NOMO-1 (cell line): ENCODE measurements at regions not wholly inside any gene's neighbourhood (a gene's known extent, or its start where the extent isn't known, plus 50 kb on each side); places are given as distances from the start of the nearest gene placed in this dataset.
"Not testable (repeated sequence)": the region's sequence is repeated elsewhere in the genome, so short reads cannot be mapped to it uniquely, and the experiment has no call there.

ENCODE experiments used
- DNase-seq, 2 experiments: peaks; one replicate each; lab custom pipeline; 2025; ENCODE audit not compliant: unreplicated experiment in 2 of 2; lab: John Stamatoyannopoulos, UW

DNA sequence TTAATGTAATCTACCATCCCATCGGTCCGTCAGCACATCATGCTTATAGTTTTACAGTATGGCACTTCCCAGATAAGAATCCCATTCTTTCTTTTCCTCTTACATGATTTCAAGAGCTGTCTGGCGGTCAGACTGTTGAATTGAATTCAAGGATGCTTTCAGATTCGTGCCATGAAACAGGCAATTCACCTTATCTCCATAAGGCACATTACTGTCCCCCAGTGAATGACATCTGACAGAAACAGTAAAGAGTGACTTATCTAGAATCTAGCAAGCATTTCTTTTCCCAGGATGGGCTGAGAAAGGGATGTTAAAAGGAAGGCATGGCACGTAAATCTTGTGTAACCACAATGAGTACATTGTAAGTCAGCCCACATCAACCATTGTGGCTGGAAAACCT is 61.1 kb upstream of the SEM1 start:
- DNase-seq, result no peak

DNA sequence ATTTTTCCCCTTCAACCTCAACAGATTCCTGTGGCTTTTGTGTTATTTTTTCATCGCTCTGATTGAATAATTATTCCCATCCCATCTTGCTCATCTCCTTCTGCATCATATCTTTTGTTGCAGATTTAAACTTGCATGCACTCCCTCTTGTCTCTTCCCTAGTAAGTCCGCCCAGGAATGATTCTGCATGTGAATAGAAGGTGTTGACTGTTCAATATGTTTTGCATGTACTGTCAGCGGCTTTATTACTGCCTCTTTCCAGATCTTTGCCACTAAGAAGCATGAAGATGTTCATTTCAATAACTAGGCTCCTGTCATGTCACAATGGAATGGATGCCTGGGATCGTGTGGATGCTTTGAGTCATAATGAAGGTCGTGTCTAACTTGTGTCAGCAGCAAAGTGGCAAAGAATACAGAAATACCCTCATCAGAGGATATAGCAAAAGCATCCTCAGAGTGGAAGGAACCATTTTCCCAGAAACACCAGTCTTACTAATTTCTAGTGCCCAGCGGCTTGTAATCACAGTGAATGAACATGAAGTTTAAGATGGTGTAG is 62.6 kb upstream of the SEM1 start:
- no peak for DNase-seq

DNA sequence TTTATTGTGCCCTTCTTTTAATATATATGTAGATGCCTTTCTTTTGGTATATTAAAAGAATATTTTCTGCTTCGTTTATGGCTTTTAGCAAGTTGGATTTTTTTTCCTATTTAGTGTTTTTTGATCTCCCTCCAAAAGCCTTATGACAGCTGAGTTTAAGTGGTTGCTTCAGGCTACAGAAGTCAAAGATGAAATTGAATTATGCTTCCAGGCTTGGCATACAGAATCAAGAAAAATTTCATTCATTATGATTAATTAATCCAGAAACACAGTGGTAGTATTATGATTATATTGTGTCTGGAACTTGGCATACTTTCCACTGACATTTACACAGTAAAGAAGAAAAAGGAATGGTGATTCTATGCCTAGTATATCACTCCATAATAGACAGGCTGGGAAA is 63.8 kb upstream of the SEM1 start:
- no peak for DNase-seq

DNA sequence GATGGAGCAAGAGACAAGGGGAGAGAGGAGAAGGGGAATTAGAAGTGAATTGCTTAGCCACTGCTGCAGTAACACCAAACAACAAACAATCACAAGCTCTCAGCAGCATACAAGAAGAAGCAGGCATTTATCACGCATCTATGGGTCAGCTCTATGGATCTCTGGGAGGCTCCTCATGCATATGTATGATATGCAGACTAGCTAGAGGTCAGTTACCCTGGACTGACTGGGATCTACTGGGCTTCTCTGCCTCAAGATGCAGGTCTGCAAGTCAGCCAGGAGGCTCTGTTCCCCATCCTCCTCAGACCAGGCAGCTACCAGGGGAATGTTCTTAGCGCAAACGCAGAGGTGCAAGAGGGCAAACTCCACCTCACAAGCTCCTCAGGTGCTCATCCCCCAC is 64.7 kb upstream of the SEM1 start:
- no peak for DNase-seq

DNA sequence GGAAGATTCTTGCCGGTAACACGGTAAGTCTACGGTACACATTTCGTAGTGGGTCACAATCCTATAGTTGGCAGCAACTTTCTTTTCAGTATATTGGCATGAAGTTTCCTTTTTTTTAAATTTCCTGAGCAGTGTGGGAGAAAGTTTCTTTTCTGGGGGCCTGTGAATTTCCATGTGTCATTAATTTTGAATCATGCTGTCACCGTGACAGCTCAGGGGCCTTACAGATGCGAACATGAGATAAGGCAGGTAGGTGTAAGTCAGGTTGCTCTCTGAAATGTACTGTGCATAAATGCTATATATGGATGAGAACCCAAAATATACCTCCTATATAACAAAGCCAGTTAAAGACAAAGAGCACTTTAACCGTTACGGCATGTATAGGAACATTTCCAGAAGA is 65.4 kb upstream of the SEM1 start:
- no peak for DNase-seq

DNA sequence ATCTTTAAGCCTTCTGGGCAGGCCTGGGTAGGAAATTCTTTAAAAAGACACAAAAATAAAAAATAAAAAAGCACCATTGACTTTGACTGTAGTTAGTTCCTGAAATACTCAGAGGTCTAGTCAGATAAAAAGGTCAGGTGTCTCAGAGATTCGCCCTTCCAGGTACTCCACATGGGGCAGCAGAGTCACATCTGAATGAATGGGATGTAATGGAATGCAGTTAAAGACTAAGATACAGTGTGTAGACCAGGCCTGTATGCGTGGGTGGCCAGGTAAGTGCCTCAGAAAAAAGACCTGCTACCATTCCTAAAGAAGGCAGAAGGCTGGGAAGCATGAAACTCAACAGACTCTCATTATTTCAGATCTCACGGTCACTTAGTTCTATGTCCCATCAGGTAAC is 68.6 kb upstream of the SEM1 start:
- DNase-seq, result no peak

DNA sequence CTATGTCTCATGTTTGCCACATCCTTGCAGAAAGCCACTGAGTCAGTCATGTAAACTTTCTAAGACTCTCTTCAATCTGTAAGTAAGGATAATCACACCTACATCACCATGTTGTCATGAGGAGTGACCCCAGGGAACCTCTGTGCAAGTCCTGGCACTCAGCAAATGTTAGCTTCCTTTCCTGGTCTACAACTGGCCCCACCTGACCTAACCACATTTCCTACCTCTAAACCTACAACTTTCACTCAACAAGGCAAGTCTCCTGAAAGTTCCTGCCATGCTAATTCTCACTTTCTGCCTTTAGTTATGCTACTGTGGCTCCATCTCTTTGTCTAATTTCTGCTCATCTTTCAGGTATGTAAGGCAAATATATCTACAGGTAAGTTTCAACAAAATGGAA is 72.3 kb upstream of the SEM1 start:
- DNase-seq, result no peak

DNA sequence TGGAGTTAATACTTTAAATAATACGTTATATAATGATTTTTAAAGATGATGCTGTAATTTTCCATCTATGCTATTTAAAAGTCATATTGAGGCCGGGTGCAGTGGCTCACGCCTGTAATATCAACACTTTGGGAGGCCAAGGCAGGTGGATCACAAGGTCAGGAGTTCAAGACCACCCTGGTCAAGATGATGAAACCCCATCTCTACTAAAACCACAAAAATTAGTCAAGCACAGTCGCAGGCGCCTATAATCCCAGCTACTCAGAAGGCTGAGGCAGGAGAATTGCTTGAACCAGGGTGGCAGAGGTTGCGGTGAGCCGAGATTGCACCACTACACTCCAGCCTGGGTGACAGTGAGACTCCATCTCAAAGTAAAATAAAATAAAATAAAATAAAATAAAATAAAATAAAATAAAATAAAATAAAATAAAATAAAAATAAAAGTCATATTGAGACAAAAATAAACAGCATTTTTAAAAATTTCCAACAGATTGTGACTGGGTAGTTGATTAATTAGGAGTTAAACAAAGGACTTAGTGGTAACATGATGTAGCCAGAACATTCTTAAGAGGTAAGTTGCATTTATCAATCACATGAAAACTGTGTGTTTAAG is 73.1 kb upstream of the SEM1 start:
- DNase-seq, result not testable (repeated sequence)

DNA sequence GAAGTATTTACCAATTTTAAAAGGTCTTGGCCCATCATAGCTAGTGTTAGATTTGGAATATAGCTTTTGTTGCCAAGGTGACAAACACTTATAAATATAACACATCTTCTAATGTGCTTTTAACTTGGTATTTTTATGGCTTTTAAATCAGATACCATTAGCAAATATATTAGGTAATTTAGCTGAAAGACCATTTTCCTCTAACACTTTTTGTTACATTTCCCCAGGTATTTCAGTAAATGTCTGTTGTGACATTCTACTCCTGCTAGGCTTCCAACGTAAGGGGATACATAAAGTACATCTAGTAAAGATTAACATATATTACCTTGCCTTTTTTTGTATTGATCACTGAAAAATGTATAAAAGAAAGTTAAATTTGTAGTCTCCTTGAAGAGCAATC is 75.0 kb upstream of the SEM1 start:
- DNase-seq, result no peak

DNA sequence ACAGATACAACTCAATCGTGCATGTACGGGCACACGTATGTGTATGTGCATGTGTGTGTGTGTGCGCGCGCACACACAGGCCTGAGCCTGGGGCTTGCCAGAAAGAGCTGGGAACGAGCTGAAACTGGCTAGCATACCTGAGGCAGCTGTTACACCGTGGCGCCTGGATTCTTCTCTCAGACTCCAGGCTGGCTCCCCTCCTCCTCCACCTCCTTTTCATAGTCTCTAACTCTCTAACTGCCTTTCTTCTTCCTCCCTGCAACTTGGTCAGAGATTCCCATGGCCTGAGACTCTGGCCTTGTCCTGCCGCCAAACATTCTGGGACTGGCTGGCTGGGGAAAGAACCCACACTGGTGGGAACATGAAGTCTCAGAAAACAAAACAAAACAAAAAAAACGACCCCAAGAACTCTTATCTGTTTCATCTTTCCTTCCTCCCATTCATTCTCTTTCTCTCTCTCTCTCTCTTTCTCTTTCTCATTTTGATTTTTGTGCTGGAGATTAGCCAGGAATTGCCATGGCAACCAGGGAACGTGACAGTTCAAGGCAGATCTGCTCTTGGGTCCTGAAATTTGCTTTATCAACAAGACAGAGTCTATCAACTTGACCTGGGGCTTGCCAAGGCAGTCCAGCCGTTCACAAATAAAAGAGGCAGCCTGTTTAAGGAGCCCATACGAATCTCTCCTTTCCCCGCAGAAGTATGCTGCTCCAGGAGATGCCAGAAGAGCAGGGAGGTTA is 76.8 kb upstream of the SEM1 start:
- no peak for DNase-seq

DNA sequence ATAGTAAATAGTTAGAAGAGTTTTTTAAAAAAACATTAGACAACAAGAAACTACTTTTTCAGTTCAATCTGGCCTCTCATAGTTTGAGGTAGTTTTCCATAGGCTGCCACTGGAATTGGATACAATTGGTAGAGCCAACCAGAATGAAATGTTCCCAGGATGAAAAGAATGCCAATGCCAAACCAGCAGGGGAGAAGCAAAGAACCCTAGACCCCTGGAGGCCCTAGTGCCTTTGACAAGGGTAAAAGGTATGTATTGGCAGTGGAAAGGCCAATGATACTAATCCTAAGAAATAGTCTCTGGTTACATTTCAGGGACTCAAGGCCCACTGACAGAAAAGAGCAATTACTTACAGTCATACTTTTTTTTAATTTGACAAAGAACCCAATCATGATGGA is 77.4 kb upstream of the SEM1 start:
- DNase-seq, result no peak

DNA sequence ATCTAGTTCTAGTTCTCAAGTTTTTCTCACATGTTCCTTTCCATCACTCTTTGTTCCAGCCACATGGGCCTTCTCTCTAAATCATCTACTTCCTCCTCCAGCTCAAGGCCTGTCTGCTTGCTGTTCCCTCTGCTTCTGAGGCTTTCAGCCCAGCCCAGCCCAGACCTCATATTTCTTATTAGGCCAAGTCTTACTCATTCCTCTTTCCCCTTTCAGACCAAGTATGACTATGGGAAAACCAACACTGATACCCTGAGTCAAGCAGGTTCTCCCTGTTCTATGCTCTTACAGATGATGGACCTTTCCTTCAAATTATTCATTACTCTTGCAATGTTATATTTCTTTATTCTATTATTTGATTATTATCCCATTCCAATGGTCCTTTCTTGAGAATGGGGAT is 80.3 kb upstream of the SEM1 start:
- DNase-seq, result peak; percentile 83 to 85

DNA sequence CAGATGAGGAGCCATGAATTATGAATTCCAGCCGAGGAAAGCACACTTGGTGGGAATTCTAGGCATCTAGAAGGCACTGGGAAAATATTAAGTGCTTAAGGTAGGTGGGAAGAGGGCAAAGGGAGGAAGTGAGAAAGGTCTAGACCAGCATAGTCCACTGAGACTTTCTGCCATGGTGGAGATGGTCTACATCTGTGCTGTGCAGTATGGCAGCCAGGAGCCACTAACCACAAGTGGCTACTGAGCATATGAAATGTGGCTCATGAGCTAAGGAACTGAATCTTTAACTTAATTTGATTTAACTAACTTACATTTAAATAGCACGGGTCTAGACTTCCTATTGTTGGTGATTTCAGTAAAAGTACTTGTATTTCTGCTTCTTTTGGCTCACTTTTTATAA is 82.5 kb upstream of the SEM1 start:
- DNase-seq, result no peak

DNA sequence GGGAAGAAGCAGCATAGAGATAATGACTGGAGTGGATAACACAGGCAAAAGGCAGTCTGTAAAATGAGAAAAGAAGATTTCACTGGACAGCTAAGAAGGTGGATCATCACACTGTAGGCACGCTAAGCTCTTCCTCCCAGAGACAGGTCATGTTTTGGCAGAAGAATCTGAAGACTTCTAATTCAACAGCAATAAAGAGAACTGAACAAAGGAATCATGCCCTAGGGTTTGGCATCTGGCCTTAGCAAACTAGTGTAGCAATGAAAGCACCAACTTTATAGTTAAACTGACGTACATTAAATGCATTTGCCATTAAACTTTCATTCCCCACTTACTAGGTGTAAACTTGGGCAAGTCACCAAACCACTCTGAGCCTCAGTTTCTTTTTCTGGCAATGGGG is 84.4 kb upstream of the SEM1 start:
- DNase-seq, result no peak

DNA sequence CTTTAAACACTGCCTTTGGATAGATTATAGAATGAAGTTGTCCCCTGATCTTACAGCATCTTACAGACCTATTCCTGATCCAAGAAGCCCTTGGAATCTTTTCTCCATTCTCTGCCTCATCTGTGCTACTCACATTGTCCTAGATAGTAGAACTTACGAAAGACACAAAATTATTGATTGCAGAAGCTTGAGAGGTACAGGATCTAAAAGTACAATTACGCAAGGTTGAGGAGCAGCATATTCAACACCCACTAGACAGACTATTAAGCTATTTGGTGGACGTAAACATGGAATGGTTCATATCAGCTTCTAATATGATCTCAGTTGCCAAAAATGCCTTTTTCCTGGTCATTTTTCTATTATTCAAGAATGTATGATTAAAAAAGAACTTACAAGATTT is 90.5 kb upstream of the SEM1 start:
- DNase-seq, result peak in 1 of 2 experiments; percentile 22

DNA sequence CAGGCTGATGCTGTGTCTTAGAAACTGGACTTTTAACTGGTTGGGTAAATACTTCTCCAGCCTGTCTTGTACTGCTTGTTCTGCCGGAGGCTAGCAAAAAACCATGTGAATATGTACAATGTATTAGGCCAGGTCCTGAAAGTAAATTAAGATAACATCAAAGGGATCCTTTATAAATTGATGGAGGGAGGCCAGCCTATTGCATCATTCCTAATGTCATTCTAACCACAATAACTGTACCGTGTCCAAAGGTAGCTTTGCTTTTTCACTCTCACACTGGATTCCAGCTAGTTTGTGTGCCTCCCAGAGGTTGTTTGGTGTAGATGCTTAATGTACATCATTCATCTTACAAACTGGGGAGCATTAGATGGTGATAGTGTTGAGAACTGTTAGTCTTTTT is 91.2 kb upstream of the SEM1 start:
- no peak for DNase-seq

DNA sequence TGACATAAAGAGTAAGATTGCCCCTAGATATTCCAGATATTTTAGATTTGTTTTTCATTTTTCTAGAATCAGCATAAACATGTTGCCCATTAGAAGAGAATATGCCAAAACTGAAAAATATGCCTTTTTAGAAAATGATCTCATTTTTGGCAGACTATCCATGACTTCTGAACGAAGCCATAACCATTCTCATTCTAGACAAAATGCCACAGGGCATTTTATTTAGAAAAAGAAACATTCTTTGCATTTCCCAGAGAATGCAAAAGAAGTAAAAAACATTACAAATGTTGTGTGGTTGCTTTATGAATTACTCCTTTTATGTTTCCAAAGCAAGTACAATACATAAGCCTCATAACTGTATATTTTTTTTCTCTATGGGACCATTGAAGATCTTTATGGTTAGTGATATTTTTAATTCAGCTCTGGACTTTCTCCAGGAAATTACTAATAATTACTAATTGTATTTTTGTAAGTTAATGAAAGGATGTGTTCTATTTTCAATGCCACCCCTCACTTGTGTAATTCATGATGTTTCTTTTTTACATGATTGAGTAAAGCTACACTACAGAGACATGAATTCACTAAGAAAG is 109.6 kb upstream of the SEM1 start:
- DNase-seq, result no peak

DNA sequence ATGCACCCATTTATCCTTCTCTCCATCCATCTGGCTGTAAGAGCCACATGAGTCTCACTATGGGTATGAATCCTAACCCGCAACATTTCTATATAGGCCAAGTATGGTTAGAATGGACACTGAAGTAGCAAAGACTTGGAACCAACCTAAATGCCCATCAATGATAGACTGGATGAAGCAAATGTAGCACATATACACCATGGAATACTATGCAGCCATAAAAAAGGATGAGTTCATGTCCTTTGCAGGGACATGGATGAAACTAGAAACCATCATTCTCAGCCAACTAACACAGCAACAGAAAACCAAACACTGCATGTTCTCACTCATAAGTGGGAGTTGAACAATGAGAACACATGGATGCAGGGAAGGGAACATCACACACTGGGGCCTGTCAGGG is 111.5 kb upstream of the SEM1 start:
- not testable (repeated sequence) for DNase-seq

DNA sequence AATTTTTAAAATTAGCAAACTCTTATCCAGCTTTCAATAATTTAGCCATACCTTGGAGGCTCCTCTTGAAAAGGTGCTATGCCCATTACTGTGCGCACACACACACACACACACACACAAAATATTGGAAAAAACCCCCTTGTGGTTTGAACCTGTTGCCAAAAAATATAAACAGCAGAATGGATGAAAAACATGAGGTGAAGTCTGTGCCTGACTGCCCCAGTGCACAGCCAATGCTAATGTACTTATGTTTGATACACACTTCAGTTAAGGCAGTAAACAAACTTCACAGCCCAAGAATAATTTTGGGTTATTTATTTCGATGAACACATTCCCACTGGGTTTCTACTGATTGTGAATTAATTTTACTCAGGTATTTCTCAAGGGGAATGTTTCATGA is 113.2 kb upstream of the SEM1 start:
- DNase-seq, result no peak

DNA sequence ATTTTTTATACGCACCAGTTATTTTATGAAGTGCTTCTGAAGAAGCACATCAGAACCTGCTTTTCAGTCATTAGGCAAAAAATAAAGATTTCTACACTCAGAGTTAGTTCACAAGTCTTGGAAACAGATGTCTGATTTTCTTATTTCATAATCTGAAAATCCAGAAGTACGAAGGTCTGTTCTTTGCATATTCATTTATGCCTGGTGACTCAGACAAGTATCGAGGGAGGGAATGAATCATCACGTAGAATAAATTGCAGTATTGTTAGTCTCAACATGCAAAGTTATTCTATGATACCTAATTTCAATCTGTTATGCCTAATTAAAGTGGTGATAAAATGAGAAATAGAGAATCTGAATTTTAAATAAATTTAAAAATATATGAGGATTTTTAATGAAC is 113.6 kb upstream of the SEM1 start:
- DNase-seq, result peak; percentile 69 to 98

DNA sequence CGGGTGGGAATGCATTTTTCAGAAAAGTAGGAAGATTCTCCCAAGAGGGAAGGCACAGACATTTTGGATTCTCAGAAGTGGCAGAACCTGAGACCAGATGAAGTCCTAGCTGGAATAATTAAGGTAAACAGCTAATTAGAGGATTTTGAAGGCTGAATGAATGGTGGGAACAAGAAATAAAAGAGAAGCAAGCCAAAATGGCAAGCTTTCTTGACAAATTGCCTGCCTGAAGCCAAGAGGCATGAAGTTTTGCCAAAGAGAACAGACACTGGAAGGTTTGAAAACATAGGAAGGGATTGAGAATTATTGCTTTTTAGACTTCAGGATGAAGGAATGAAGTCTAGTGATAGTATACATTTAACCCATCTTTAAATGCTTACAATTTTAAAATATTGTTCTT is 115.0 kb upstream of the SEM1 start:
- DNase-seq, result no peak

DNA sequence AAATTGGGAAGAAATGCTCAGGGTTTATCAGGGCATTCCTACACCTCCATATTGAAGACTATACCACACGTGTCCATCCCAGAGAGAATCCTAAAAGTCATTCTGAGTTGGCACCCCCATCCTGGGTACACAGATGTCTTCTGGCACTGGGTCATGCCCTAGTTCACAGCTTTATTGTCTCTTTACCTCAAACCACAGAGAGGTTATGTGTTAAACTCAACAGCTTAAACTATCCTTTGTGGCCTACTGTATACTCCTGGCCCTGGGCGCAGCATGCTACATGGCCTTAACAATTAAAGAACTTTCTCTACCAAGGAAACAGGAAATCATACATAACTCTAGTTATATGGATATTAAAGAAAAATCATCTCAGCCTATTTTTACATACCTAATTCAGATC is 115.6 kb upstream of the SEM1 start:
- no peak for DNase-seq
